ENCODE measurements at regions not wholly inside any gene's neighbourhood (a gene's known extent, or its start where the extent isn't known, plus 50 kb on each side); places are given as distances from the start of the nearest gene placed in this dataset.

GRCh38 chr5:42284584-42284983 is 138.7 kb upstream of the GHR start:
- TF ChIP-seq RAD21 (IDR thresholded peaks at IDR 0.05; ENCODE audit: low read depth): no peak
- no peak for TF ChIP-seq USF1 (IDR thresholded peaks at IDR 0.05)
- TF ChIP-seq TAF1 (IDR thresholded peaks at IDR 0.05; ENCODE audit: low read depth): no peak
- TF ChIP-seq EGR1 (IDR thresholded peaks at IDR 0.05): no peak
- TF ChIP-seq TCF12 (IDR thresholded peaks at IDR 0.05; ENCODE audit: low read depth): no peak
- no peak for TF ChIP-seq MAX (IDR thresholded peaks at IDR 0.05)
- TF ChIP-seq YY1 (IDR thresholded peaks at IDR 0.05; ENCODE audit: low read depth): no peak
- TF ChIP-seq TEAD4 (IDR thresholded peaks at IDR 0.05): no peak
- TF ChIP-seq FOXM1 (IDR thresholded peaks at IDR 0.05; ENCODE audit: borderline replicate concordance, low read depth): no peak
- TF ChIP-seq ZBTB7A (IDR thresholded peaks at IDR 0.05; ENCODE audit: low read depth): no peak
- TF ChIP-seq CEBPB (IDR thresholded peaks at IDR 0.05): no peak
- no peak for TF ChIP-seq REST (IDR thresholded peaks at IDR 0.05; ENCODE audit: low read depth)
- no peak for TF ChIP-seq NFIC (IDR thresholded peaks at IDR 0.05)

Measured in Ishikawa (cell line).